ENCODE measurements at regions not wholly inside any gene's neighbourhood (a gene's known extent, or its start where the extent isn't known, plus 50 kb on each side); places are given as distances from the start of the nearest gene placed in this dataset.

DNA sequence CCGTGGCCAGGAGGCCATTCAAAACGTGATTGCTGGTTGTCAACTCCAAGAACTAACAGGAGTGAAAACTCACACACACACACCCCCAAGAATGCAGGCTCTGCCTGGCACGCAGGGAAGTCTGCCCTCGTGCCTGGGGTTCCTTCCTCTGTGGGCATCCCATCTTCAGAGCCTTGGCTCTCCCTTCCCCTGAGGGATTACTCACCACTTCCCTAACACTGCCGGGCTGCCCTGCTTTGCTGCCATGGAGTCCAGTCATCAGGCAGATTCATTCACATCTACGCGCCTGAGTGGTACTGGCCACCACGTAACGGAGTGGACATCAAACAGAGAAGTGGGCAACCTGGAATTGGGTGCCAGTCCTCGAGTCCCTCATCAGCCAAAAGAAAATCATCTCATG is 120.7 kb upstream of the TMEM45B start:
- no peak overlapping the region for H3K4me3 ChIP-seq
- H3K36me3 ChIP-seq = no peaks in the 10 kb centered on the region
- H3K9me3 ChIP-seq = no peaks in the 10 kb centered on the region
- no peak overlapping the region for H3K27ac ChIP-seq
- H3K27me3 ChIP-seq = no peaks in the 10 kb centered on the region
- intact Hi-C loops (cut with DNase I) = no loop called here
- H3K4me1 ChIP-seq = no peaks in the 10 kb centered on the region
- TF ChIP-seq, protein P1, sequence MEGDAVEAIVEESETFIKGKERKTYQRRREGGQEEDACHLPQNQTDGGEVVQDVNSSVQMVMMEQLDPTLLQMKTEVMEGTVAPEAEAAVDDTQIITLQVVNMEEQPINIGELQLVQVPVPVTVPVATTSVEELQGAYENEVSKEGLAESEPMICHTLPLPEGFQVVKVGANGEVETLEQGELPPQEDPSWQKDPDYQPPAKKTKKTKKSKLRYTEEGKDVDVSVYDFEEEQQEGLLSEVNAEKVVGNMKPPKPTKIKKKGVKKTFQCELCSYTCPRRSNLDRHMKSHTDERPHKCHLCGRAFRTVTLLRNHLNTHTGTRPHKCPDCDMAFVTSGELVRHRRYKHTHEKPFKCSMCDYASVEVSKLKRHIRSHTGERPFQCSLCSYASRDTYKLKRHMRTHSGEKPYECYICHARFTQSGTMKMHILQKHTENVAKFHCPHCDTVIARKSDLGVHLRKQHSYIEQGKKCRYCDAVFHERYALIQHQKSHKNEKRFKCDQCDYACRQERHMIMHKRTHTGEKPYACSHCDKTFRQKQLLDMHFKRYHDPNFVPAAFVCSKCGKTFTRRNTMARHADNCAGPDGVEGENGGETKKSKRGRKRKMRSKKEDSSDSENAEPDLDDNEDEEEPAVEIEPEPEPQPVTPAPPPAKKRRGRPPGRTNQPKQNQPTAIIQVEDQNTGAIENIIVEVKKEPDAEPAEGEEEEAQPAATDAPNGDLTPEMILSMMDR (IDR thresholded peaks at IDR 0.05) = no peak
- DNase-seq (ENCODE audit: low spot score in 2 of 2) = no peak

DNA sequence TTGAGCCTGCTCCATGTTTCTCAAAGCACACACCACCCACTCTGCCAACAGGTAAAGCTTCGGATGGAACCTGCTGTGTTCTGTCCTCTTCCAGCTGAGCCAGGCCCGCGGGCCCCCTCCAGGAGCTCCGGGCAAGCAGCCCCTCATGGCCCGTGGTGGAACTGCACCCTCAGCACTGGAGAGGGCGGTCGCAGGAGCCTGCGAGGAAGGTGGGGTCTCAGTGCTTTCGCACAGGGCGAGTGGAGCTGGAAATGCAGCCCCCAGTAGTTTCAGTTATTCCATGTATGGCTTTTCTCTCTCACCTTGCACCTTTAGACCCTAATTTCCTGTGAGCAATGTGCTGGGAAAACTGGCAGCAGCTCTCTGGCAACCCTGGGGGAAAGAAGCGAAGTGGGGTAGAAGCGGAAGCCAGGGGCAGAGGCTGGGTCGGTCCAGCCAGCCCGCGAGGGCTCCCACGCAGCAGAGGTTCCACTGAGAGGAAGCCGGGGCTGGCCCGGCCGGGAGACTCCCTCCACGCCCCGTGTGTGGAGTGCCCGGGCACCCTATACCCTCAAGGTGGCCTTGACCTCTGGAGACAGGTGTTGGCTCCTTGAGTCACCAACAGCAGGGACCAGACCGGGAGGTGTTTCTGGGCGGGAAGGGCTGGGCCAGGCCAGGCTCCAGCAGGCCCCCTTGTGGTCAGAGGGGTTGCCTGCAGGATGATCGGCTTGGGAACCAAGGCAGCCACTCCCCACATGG is 119.9 kb upstream of the TMEM45B start:
- TF ChIP-seq, protein P1 (IDR thresholded peaks at IDR 0.05) = peak in 2 of 3 experiments; percentile 20 to 32
- Histone ChIP-seq H3K4me3 (peak overlapping the region in 1 of 2 donors; percentile 48), H3K36me3 (no peaks in the 10 kb centered on the region), H3K4me1 (no peaks in the 10 kb centered on the region), H3K9me3 (no peaks in the 10 kb centered on the region), H3K27me3 (no peaks in the 10 kb centered on the region), H3K27ac (no peak overlapping the region)
- no peak for DNase-seq (ENCODE audit: low spot score in 2 of 2)
- intact Hi-C loops (cut with DNase I) = no loop called here

DNA sequence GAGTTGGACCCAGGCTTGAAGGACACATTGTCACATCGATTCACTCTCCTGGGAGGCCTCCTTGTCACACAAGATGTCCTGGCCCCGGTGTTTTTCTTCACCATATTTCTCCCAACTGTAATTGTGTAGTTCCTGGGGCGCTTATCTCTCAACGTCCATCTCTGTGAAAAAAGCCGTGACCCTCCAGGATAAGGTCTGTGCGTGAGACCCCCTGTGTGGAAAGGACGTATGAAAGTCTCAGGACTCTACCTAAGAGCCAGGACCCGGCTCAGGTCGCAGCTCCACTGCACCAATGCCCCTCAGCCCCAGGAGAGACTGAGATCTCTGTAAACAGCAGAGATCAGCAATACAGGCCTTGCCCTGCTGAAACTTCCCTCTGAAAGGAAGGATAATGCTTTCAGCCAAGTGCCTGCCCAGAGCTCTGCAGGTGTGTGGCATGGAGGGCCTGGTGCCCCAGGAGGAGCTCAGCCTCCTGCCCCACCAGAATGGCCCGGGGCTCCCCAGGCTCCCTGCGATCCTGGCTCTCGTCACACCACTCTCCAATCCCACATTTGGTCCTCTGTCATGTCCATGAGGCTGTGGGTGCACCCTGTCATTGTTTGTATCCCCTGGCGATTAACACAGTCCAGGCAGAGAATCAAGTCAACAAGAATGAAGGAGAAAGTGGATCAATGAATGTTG is 119.2 kb upstream of the TMEM45B start:
- Histone ChIP-seq H3K27ac (no peak overlapping the region), H3K36me3 (no peaks in the 10 kb centered on the region), H3K4me3 (no peak overlapping the region), H3K27me3 (no peaks in the 10 kb centered on the region), H3K9me3 (no peaks in the 10 kb centered on the region), H3K4me1 (no peaks in the 10 kb centered on the region)
- TF ChIP-seq, protein P1 (IDR thresholded peaks at IDR 0.05) = no peak
- no peak for DNase-seq (ENCODE audit: low spot score in 2 of 2)
- intact Hi-C loops (cut with DNase I) = no loop called here

DNA sequence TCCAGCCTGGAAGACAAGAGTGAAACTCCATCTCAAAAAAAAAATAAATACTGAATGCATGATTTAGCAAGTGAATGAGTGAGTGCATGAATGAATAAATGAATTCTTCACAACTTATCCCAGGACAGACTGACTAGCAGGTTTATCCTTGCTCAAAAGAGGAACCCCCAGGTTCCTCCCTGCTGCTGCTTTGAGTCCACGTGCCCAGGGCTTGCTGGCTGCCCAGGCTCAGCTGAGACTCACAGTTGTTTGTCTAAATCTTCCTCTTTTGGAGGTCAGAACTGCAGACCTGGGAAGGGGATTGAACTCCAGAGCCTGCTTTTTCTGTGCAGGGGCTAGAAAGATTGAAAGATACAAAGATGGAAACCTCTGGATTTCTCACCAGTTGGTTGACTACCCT is 117.4 kb upstream of the TMEM45B start:
- H3K27ac ChIP-seq = no peak overlapping the region
- TF ChIP-seq, protein P1 (IDR thresholded peaks at IDR 0.05) = no peak
- no peaks in the 10 kb centered on the region for H3K36me3 ChIP-seq
- H3K9me3 ChIP-seq = no peaks in the 10 kb centered on the region
- intact Hi-C loops (cut with DNase I) = no loop called here
- H3K4me1 ChIP-seq = no peaks in the 10 kb centered on the region
- H3K4me3 ChIP-seq = no peak overlapping the region
- no peaks in the 10 kb centered on the region for H3K27me3 ChIP-seq
- no peak for DNase-seq (ENCODE audit: low spot score in 2 of 2)

DNA sequence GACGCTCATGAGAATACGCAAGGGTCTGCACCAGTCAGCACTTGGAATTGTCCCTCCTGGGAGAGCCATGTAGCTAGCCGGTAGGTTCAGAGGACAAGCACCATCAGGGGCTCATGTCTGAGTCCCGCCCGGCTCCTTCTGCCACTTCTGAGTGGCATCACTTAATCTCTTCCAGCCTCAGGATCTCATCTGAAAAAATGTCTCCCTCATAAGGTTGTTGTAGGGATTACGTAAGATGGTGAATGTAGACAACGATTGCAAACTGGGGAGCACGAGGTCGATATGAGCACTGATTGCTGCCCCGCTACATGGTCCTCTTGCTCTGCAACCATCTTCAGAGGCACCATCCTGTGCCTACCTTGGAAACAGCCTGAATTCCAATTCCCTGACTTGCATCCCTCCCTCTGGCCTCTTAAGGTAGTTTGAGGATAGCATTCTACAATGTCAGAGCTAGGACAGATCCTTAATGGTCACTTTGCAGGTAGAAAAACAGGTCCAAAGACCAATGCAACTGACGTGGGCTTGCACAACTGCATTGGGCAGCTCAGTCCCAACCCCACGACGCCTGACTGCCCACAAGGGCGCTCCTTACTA is 115.8 kb upstream of the TMEM45B start:
- Histone ChIP-seq H3K9me3 (no peaks in the 10 kb centered on the region), H3K4me3 (no peak overlapping the region), H3K4me1 (no peaks in the 10 kb centered on the region), H3K27ac (no peak overlapping the region), H3K27me3 (no peaks in the 10 kb centered on the region), H3K36me3 (no peaks in the 10 kb centered on the region)
- intact Hi-C loops (cut with DNase I) = no loop called here
- no peak for DNase-seq (ENCODE audit: low spot score in 2 of 2)
- TF ChIP-seq, protein P1 (IDR thresholded peaks at IDR 0.05) = no peak
